ENCODE measurements at regions not wholly inside any gene's neighbourhood (a gene's known extent, or its start where the extent isn't known, plus 50 kb on each side); places are given as distances from the start of the nearest gene placed in this dataset.

- TF ChIP-seq CXXC5 (CRISPR knock-in tag; IDR thresholded peaks at IDR 0.05) (no peak), C11orf30 (IDR thresholded peaks at IDR 0.05; ENCODE audit: low read depth) (no peak), ZNF316 (IDR thresholded peaks at IDR 0.05) (no peak), GTF2F1 (IDR thresholded peaks at IDR 0.05; ENCODE audit: low read depth, low read length) (no peak), CREB5 (CRISPR knock-in tag; IDR thresholded peaks at IDR 0.05) (no peak), CHD1 (IDR thresholded peaks at IDR 0.05; ENCODE audit: low read length) (no peak), PHB2 (IDR thresholded peaks at IDR 0.05; ENCODE audit: low read depth) (no peak), SMC3 (conservative IDR thresholded peaks at IDR 0.05; ENCODE audit: insufficient read depth, low read depth, low read length) (no peak), ZNF551 (CRISPR knock-in tag; IDR thresholded peaks at IDR 0.05) (no peak), TCF3 (CRISPR knock-in tag; IDR thresholded peaks at IDR 0.05) (no peak), ZNF444 (CRISPR knock-in tag; IDR thresholded peaks at IDR 0.05) (no peak), ZNF408 (CRISPR knock-in tag; IDR thresholded peaks at IDR 0.05; ENCODE audit: low read depth) (no peak)
Measured at GRCh38 chr9:18353473-18353872, 120.5 kb upstream of the ADAMTSL1 start (continued).

GRCh38 chr9:18357321-18357720 is 116.6 kb upstream of the ADAMTSL1 start:
- Histone ChIP-seq H4K20me1 (replicated peaks; ENCODE audit: control insufficient read depth, insufficient read depth, low read length) (no peaks in the 10 kb centered on the region), H3K4me2 (ENCODE audit: insufficient read depth, low read length) (no peak overlapping the region), H3K79me2 (ENCODE audit: control insufficient read depth, insufficient read depth, low read length) (no peaks in the 10 kb centered on the region), H3K27ac (ENCODE audit: extremely low read depth, low read depth, low read length) (no peak overlapping the region), H3K4me3 (no peak overlapping the region), H2AFZ (ENCODE audit: low read depth, low read length) (no peak overlapping the region), H3K36me3 (ENCODE audit: control insufficient read depth, insufficient read depth, low read length) (no peaks in the 10 kb centered on the region), H3K9me1 (ENCODE audit: control insufficient read depth, insufficient read depth, low read length) (no peaks in the 10 kb centered on the region), H3K27me3 (ENCODE audit: control insufficient read depth in 2 of 2, insufficient read depth in 2 of 2, low read length in 2 of 2) (no peaks in the 10 kb centered on the region), H3K9ac (ENCODE audit: insufficient read depth in 1 of 2, low read depth in 2 of 2, low read length in 2 of 2) (no peak overlapping the region), H3K4me1 (replicated peaks in 1 of 2; ENCODE audit: control insufficient read depth in 2 of 2, insufficient read depth in 2 of 2, low read length in 2 of 2) (no peaks in the 10 kb centered on the region), H3K9me3 (replicated peaks; ENCODE audit: control insufficient read depth, insufficient read depth, low read depth, low read length) (no peaks in the 10 kb centered on the region)
- no peak for TF ChIP-seq POLR2A (conservative IDR thresholded peaks at IDR 0.05)
- ATAC-seq (no peak), FAIRE-seq (no peak), DNase-seq (ENCODE audit: extremely low read depth in 1 of 4, low spot score in 3 of 4) (no peak)
- in situ Hi-C loops (cut with MboI), result no loop called here
- WGBS (ENCODE audit: insufficient coverage, low coverage, missing lambda C conversion rate), result 8% methylated on average over 1 of the region's 1 CpG
- intact Hi-C loops (cut with micrococcal nuclease), result no loop called here
- POLR2A ChIA-PET, result no interaction called here
- no TSS peak for BruUV-seq (replicated peaks)
- CTCF ChIA-PET (ENCODE audit: low intra/inter-chr PET ratio), result no interaction called here

All from K562 (cell line).